Stimulated activated naive CD8-positive, alpha-beta T cell treated with anti-CD3 and anti-CD28 coated beads, Interleukin-15, amount 100 ng/mL, for 72 hours (primary cell): ENCODE measurements at regions not wholly inside any gene's neighbourhood (a gene's known extent, or its start where the extent isn't known, plus 50 kb on each side); places are given as distances from the start of the nearest gene placed in this dataset.
"Not testable (repeated sequence)": the region's sequence is repeated elsewhere in the genome, so short reads cannot be mapped to it uniquely, and the experiment has no call there.

Experiments
- ATAC-seq: fragments of 150-1000 bp; cut with Tn5 transposase; 2 replicates; pipeline ENCODE4 v1.10.0; 2021; ENCODE audit warnings: mild to moderate bottlenecking, moderate library complexity
- DNase-seq, 2 donors: peaks; one replicate each; pipeline ENCODE4 v3.0.0; 2021 to 2022
- H3K27ac Mint-ChIP-seq, 2 donors: one replicate each; pipeline ENCODE4 v1.8.0; 2022; ENCODE audit warnings: mild to moderate bottlenecking in 2 of 2, mixed read lengths in 2 of 2, moderate library complexity in 2 of 2
- H3K27me3 Mint-ChIP-seq: one replicate; pipeline ENCODE4 v1.8.0; 2022; ENCODE audit warnings: mixed read lengths
- H3K4me1 Mint-ChIP-seq: one replicate; pipeline ENCODE4 v1.8.0; 2022; ENCODE audit warnings: mild to moderate bottlenecking, mixed read lengths
- H3K4me3 Mint-ChIP-seq, 2 donors: one replicate each; pipeline ENCODE4 v1.8.0; 2022; ENCODE audit warnings: mild to moderate bottlenecking in 2 of 2, mixed read lengths in 2 of 2, moderate library complexity in 1 of 2
- H3K9me3 Mint-ChIP-seq, 2 donors: one replicate each; pipeline ENCODE4 v1.8.0; 2022; ENCODE audit warnings: mixed read lengths in 2 of 2

DNA sequence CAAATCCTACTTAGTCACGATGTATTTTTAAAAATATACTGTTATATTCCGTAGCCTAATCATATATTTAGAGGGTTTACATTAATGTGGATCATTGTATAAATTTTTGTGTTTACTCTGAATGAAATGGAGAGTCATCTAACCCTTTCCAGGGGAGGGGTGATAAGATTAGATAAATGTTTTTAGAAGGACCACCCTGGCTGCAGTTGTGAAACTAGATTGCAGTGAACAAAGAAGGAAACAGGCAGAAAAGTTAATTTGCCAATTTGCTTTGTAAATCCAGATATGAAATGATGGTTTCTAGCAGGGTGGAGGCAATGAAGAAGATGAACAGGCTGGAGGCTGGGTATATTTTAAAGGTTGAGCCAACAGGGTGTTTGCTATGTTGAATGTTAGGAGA lies 477.7 kb upstream of the ZMIZ1 start:
- no peak for ATAC-seq
- Mint-ChIP-seq H3K4me1 (no peaks in the 10 kb centered on the region), H3K27ac (no peak overlapping the region), H3K27me3 (no peaks in the 10 kb centered on the region), H3K4me3 (no peak overlapping the region), H3K9me3 (no peaks in the 10 kb centered on the region)
- DNase-seq, result no peak

- no peak for DNase-seq
- no peak overlapping the region for H3K27ac Mint-ChIP-seq
- H3K4me1 Mint-ChIP-seq, result no peaks in the 10 kb centered on the region
- ATAC-seq, result no peak
- peaks cover 8% of the 10 kb centered on the region for H3K27me3 Mint-ChIP-seq
- no peaks in the 10 kb centered on the region for H3K9me3 Mint-ChIP-seq
- H3K4me3 Mint-ChIP-seq, result no peak overlapping the region
These were observed 474.1 kb upstream of the ZMIZ1 start for GRCh38 chr10:78594559-78595268.

DNA sequence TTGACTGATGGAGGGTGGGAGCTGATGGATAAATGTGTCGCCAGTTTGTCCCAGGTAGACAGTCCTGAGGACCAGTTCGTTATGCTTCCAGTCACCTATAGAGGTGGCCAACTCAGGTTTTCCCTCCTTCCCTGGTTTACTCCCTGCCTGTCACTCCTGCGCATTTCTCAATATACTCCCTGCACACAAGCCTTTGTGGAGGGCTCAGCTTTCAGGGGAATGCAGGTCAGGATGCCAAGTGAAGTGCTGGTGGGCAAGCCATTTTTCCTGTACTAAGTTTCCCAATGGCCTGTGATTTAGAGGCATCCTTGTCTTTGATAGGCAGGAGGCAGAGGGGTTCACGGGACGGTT lies 473.5 kb upstream of the ZMIZ1 start:
- H3K27ac Mint-ChIP-seq, result no peak overlapping the region
- no peak overlapping the region for H3K4me3 Mint-ChIP-seq
- peaks cover 8% of the 10 kb centered on the region for H3K27me3 Mint-ChIP-seq
- DNase-seq (no peak), ATAC-seq (no peak)
- no peaks in the 10 kb centered on the region for H3K4me1 Mint-ChIP-seq
- no peaks in the 10 kb centered on the region for H3K9me3 Mint-ChIP-seq

GRCh38 chr10:78596556-78596955 lies 472.2 kb upstream of the ZMIZ1 start:
- no peaks in the 10 kb centered on the region for H3K9me3 Mint-ChIP-seq
- no peak overlapping the region for H3K27ac Mint-ChIP-seq
- H3K27me3 Mint-ChIP-seq, result peaks cover 8% of the 10 kb centered on the region
- no peaks in the 10 kb centered on the region for H3K4me1 Mint-ChIP-seq
- DNase-seq (no peak), ATAC-seq (no peak)
- no peak overlapping the region for H3K4me3 Mint-ChIP-seq

DNA sequence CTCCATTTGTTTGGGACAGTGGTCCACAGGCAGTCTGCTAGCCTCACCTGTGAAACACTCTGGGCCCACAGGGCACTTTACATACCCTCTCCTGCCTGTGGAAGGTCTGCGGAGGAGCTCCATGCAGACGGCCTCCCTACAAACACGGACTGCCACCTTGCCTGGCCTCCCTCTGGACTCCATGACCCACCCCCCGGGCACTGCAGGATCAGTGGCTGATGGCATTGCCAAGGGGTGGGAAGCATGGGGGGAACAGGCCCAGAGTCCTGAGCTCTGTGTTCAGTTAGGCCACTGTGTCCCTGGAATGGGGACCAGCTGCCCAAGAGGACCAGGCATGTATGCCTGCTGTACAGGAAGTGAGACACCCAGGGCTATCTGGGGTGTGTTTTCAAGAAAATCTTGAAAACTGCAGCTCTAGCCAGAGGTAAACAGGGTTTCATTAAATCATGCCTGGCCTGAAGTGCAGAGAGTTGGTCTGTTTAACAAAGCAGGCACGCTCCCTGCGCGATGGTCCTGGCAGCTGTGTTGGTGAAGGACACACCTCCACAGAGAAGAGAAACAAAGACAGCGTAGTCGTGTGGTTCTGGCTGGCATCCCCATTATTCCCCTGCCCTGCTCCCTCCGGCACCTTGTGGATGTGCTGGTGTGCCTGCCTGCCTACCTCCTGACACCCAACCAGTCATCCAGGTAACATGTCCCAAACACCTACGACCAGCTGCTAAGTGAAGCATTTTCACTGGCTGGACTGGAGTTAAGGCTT lies 470.8 kb upstream of the ZMIZ1 start:
- no peak for DNase-seq
- Mint-ChIP-seq H3K27ac (no peak overlapping the region), H3K27me3 (peaks cover 8% of the 10 kb centered on the region), H3K4me3 (no peak overlapping the region), H3K9me3 (no peaks in the 10 kb centered on the region), H3K4me1 (peaks cover 7% of the 10 kb centered on the region)
- no peak for ATAC-seq

DNA sequence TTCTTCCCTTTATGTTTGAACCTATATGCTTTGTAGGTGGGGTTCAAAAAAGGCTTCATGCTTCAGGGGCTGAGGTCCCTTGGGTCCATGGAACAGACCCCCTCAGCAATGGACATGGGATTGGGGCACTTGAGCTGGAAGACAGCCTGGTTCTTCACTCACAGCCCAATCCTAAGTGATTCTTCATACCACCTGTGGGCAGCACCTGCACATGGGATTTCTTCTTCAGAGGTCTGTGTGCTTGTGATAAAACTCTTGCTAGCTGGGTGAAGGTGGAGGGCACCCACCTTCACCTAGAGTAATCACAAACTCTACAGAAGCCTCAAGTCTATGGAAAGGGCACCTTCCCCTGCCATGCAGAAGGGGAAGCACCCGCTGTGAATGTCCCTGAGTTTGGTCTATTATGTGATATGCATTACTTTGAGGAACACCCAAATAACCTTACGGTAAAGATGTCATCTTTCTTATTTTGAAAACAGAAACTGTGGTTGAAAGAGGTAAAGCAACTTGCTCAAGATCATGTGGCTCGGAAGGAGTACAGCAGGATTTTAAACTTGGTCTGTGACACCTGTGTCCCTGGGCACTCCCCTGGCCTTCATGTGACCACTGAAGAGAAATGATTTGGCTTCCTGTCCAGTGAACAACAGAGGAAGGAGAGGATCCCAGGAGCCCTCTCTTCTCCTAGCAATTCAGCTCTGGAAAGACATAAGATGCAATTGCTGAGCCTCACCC lies 469.5 kb upstream of the ZMIZ1 start:
- no peak overlapping the region for H3K4me3 Mint-ChIP-seq
- ATAC-seq (no peak), DNase-seq (no peak)
- H3K9me3 Mint-ChIP-seq, result no peaks in the 10 kb centered on the region
- H3K27ac Mint-ChIP-seq, result no peak overlapping the region
- peaks cover 9% of the 10 kb centered on the region for H3K27me3 Mint-ChIP-seq
- H3K4me1 Mint-ChIP-seq, result peaks cover 7% of the 10 kb centered on the region

DNA sequence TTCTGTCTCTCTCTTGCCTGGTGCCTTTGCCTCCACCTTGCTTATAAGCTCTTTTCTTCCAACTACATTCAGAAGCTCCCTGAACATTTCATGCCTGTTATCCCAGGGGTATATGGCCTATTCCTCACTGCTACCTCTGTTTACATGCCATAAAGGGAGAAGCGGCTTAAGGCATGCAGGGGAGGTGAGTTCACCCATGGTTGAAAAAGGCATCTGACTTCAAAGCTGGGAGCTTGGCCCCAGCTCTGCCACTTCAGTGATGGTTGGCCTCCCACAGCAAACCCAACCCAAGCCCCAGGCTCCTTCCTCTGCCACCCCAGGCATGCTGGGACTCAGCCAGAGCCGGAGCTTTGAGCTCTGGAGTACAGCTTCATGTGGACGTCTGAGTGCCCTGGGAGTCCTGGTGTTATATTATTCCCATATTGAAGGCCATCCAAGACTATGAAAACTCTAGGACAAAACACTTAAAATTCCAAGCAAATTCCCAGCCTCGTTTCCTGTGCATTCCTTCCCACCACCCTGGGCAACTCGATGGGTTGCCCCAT lies 468.6 kb upstream of the ZMIZ1 start:
- Mint-ChIP-seq H3K9me3 (no peaks in the 10 kb centered on the region), H3K4me3 (no peak overlapping the region), H3K4me1 (peaks cover 7% of the 10 kb centered on the region), H3K27ac (no peak overlapping the region), H3K27me3 (peaks cover 15% of the 10 kb centered on the region)
- DNase-seq (no peak), ATAC-seq (no peak)

DNA sequence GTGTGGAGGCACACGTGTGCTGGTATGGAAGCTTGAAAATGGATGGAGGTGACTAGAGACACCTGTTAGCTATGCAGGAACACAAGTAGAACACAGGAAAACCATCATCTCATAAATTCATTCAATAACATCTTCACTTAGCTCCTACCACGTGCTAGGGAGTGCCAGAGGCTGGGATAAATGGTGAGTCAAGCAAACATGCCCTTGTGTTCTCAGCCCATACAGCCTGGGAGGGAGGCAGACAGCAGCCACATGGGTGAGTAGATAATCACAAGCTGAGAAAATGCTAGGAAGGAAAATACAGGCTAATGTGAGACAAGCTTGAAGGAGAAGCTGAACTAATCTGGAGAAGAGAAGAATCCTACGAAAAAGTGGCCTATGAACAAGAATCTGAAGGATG lies 468.0 kb upstream of the ZMIZ1 start:
- DNase-seq (no peak), ATAC-seq (no peak)
- Mint-ChIP-seq H3K27me3 (peaks cover 15% of the 10 kb centered on the region), H3K9me3 (no peaks in the 10 kb centered on the region), H3K4me1 (peaks cover 7% of the 10 kb centered on the region), H3K27ac (peak overlapping the region in 1 of 2 donors; percentile 7), H3K4me3 (no peak overlapping the region)

GRCh38 chr10:78602201-78602932 lies 466.4 kb upstream of the ZMIZ1 start:
- Mint-ChIP-seq H3K9me3 (no peaks in the 10 kb centered on the region), H3K27me3 (peaks cover 15% of the 10 kb centered on the region), H3K4me1 (peaks cover 7% of the 10 kb centered on the region), H3K27ac (no peak overlapping the region), H3K4me3 (no peak overlapping the region)
- ATAC-seq (peak; percentile 57), DNase-seq (peak in 1 of 2 donors; percentile 21)

GRCh38 chr10:78604286-78604685 lies 464.5 kb upstream of the ZMIZ1 start:
- Mint-ChIP-seq H3K27me3 (peaks cover 7% of the 10 kb centered on the region), H3K27ac (peak overlapping the region in 1 of 2 donors; percentile 85), H3K4me1 (peaks cover 7% of the 10 kb centered on the region), H3K9me3 (no peaks in the 10 kb centered on the region), H3K4me3 (no peak overlapping the region)
- no peak for DNase-seq
- no peak for ATAC-seq

- ATAC-seq (peak; percentile 20), DNase-seq (no peak)
- H3K4me1 Mint-ChIP-seq, result peaks cover 7% of the 10 kb centered on the region
- H3K9me3 Mint-ChIP-seq, result peaks cover under 1 to 1% of the 10 kb centered on the region in 2 donors
- peaks cover 7% of the 10 kb centered on the region for H3K27me3 Mint-ChIP-seq
- no peak overlapping the region for H3K4me3 Mint-ChIP-seq
- peak overlapping the region in 1 of 2 donors; percentile 37 for H3K27ac Mint-ChIP-seq
These were observed 464.0 kb upstream of the ZMIZ1 start for GRCh38 chr10:78604721-78605120.

DNA sequence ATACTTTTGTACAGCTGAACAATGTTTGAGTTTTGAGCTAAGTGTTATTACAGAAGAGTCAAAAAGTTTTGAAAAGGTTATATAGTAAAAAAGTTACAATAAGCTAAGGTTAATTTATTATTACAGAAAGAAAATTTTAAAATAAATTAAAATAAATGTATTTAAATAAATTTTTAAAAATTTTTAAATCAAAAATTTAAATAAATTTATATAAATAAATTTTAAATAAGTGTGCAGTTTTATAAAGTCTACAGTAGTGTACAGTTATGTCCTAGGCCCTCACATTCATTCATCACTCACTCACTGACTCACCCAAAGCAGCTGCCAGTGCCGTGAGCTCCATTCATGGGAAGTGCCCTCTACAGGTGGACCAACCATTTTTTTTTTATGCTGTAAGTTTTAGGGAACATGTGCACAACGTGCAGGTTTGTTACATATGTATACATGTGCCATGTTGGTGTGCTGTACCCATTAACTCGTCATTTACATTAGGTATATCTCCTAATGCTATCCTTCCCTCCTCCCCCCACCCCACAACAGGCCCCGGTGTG lies 462.9 kb upstream of the ZMIZ1 start:
- no peak for ATAC-seq
- Mint-ChIP-seq H3K27me3 (peaks cover 7% of the 10 kb centered on the region), H3K4me1 (peaks cover 7% of the 10 kb centered on the region), H3K9me3 (peaks cover 4 to 12% of the 10 kb centered on the region in 2 donors), H3K27ac (no peak overlapping the region), H3K4me3 (no peak overlapping the region)
- DNase-seq, result no peak

GRCh38 chr10:78606766-78607165 lies 462.0 kb upstream of the ZMIZ1 start:
- ATAC-seq, DNase-seq, H3K4me3 Mint-ChIP-seq, H3K4me1 Mint-ChIP-seq, H3K27ac Mint-ChIP-seq, H3K27me3 Mint-ChIP-seq: not testable (repeated sequence)
- H3K9me3 Mint-ChIP-seq, result peaks cover 4 to 12% of the 10 kb centered on the region in 2 donors

DNA sequence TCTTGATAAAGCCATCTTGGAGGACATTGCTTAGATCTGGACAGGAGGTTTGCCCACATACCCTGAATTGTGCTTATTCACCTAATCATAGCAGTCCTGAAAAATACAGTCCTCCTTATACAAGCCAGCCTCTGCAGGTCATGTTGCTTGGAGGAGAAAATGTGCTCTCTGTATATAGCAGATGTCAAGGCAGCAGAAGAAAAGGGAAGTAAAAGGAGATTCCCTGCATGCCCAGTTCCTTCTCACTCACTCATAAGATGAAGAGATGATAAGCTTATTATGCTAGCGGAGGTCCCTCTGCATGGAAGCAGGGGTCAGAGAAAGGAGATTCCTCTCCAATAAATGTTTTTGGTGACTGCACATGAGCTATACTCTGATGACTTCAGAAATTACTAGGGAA lies 458.8 kb upstream of the ZMIZ1 start:
- Mint-ChIP-seq H3K27ac (no peak overlapping the region), H3K9me3 (peaks cover 4 to 12% of the 10 kb centered on the region in 2 donors), H3K4me3 (no peak overlapping the region), H3K4me1 (no peaks in the 10 kb centered on the region), H3K27me3 (peaks cover 13% of the 10 kb centered on the region)
- ATAC-seq, result no peak
- no peak for DNase-seq

GRCh38 chr10:78613132-78613531 lies 455.6 kb upstream of the ZMIZ1 start:
- no peak overlapping the region for H3K4me3 Mint-ChIP-seq
- peaks cover 21% of the 10 kb centered on the region for H3K27me3 Mint-ChIP-seq
- no peak for DNase-seq
- no peaks in the 10 kb centered on the region for H3K4me1 Mint-ChIP-seq
- ATAC-seq, result no peak
- H3K9me3 Mint-ChIP-seq, result peaks cover 4 to 12% of the 10 kb centered on the region in 2 donors
- H3K27ac Mint-ChIP-seq, result peak overlapping the region in 1 of 2 donors; percentile 92
